SK-N-MC (cell line): ENCODE measurements at regions not wholly inside any gene's neighbourhood (a gene's known extent, or its start where the extent isn't known, plus 50 kb on each side); places are given as distances from the start of the nearest gene placed in this dataset.

Source experiments
- EZH2 ChIP-seq: fragments of 200-600 bp; sonication (generic); IDR thresholded peaks from one replicate; pipeline ENCODE4 v1.6.1; 2017; ENCODE audit warnings: antibody characterized with exemption
- POLR2AphosphoS5 ChIP-seq: IDR thresholded peaks from 2 replicates; pipeline ENCODE4 v1.6.1; 2012; ENCODE audit warnings: mild to moderate bottlenecking, low read depth, low read length, borderline replicate concordance

DNA sequence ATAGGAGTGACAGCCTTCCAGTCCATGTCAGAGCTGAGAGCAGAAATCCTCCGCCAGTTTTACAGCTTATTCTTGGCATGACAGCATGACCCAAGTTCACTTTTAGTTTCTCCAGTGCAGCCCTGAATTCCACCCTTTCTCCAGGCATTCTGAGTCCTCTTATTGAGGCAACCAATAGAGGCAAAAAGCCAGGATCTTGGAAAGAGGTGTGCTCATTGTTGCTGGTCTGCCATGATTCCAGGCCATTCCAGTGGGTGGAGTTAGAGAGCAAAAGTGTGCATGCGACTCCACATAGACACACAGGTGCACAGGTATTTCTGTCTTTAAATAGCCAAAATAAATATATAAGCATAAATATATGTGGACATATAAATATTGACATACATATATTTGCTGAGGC, 224.7 kb upstream of the ADARB2 start:
- TF ChIP-seq POLR2AphosphoS5, result no peak
- TF ChIP-seq EZH2, result no peak
